GM04504 (cell line): ENCODE measurements at regions not wholly inside any gene's neighbourhood (a gene's known extent, or its start where the extent isn't known, plus 50 kb on each side); places are given as distances from the start of the nearest gene placed in this dataset.
"Not testable (repeated sequence)": the region's sequence is repeated elsewhere in the genome, so short reads cannot be mapped to it uniquely, and the experiment has no call there.

ENCODE experiments used
- DNase-seq: peaks from one replicate; pipeline ENCODE4 v3.0.0-alpha.2; 2012; ENCODE audit warnings: low read depth

DNA sequence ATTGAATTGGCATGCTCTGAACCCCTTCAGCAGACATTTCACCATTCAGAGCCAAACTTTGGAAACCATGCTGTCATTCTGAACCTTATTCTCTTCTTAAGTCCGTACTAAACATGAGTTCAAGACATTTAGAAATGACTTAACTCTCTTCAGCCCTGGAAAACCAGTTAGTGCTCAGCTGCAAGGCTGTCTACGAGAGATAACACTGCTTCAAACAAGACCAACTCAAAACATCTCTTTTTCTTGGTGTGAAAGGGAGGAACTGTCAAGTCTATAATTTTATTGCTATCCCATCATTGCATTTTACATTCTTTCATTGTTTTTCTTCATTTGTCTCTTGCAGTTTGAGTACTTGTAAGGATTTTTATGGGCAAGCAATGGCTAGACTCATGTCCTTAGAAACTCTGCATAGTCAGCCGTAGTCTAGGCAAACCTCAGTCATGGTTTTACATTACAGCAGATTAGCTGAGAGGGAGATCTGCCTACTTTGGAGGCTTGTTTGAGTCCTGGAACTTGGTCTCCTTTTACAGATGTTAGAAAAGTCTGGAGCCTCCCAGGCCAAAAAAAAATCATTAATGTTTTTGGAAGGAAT lies 120.6 kb upstream of the JADE1 start:
- no peak for DNase-seq

DNA sequence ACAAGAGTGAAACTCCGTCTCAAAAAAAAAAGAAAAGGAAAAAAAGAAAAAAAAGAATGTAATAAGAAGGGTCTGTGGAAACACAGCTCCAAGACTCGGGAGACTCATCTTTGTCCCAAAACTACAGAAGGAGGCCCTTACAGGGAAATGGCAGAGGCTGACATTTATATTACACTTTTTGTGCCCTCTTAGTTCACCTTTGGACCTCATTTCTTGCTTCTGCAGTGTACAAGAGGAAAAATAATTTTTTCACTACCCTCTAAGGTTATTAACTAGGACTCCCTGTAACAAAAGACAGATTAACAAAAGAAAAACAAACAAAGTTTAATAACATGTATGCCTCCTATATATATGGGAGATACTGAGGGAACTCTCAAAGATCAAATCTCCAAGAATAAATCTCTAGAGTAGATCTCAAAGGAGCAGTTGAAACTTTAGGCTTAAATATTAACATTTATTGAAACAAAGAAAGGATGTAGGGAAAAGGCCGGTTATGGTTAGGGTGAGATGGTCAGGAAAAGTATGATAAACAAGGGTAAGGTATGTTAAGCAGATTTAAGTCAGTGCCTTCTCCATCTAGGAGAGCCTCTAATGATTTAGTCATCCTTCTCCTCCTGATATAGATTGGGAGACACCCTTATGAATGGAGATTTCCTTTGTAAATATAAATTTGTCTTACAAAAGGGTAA lies 121.3 kb upstream of the JADE1 start:
- DNase-seq, result no peak

DNA sequence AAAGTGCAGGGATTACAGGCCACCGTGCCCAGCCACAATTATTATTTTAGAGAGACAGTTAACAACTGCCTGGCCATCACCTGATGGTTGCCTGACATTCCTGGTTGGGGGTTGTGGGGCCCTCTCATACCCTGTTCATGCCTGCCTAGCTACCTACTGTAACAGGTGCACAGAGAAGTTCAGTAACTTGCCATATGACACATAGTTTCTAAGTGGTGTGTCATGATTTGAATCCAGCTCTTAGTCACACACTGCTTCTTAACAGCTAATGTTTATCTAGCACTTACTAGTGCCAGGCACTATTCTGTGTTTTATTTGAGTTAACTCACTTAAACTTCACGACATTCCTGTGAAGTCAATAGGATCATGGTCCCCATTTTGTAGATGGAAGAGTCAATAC lies 122.7 kb upstream of the JADE1 start:
- no peak for DNase-seq

DNA sequence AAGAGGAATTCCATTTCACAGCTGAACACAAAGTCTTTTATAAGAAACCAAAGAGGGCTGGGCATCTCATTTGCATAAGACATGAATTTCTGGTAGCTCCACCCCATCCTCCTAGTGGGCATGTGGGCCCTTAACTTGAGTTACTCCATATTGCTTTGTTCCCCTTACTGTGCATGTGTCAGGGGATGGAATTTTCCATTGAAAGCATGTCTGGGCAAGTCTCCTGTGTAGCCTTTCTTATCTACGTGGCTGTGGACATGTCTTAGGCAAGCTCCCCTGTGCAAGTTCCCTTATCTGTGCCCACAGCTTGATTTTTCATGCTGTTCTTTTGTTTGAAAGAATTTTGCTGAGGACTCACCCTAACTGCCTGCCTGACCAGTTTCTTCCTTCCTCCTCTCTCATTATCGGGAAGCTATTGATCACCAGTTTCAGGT lies 123.5 kb upstream of the JADE1 start:
- no peak for DNase-seq

DNA sequence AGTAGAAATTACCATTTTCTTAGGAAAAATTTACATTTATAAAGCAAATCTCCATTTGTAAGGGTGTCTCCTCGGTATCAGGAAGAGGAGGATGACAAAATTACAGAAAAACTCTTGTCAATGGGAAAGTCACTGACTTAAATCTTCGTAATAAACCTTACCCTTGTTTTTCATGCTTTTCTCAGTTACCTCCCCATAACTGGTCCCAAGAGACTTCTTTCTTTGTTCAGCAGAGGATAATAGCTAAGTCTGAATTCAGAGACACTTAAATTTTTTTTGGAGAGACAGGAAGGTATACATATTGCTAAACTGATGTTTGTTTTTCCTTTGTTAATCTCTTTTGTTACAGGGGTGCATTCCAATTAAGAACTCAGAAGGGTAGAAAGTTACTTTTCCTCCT lies 125.5 kb upstream of the JADE1 start:
- no peak for DNase-seq

DNA sequence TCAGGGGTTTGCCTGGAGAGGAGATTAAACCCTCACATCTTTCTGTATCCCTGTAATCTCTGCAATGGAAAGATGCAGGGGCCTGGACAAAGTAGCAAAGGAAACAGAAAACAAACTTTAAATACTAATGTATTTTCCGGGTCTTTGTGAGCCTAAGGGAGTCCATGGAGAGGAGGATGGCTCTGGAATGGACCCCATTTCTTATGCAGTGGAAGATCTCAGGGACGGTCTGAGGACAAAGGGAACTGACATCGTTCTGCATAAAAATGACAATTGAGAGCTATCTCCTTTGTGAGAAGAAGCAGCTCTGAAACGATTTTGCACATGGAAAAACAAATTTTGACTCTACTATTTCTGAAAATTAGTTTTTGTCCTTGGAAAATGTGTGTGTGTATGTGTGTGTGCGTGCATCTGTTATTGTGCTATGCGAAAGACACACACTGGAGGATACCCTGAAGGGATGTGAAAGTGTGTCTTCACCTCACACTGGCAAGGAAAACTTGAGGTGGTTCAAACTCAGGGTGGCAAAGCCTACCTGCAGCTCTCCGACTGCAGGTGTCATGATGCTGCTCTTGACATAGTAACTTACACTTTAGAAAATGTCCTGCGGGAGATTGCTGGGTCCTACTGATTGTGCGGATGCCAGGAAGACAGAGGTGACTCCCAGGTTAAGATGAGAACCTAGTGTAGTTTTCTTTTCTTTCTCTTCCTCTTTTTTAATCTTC lies 126.4 kb upstream of the JADE1 start:
- DNase-seq, result no peak

DNA sequence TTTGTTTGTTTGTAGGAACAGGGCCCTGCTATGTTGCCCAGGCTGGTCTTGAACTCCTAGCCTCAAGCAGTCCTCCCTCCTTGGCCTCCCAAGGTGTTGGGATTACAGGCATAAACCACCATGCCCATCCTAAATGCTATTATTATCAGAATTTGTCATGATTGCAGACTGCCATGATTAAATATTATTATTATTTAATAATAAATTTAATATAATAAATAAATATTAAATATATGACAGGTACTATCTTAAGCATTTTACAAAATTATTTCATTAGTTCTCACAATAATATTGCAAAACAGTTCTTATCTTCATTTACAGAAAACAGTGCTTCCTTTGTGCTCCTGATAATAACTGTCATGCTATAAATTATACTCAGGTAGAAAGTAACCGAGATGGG lies 133.4 kb upstream of the JADE1 start:
- DNase-seq, result no peak

DNA sequence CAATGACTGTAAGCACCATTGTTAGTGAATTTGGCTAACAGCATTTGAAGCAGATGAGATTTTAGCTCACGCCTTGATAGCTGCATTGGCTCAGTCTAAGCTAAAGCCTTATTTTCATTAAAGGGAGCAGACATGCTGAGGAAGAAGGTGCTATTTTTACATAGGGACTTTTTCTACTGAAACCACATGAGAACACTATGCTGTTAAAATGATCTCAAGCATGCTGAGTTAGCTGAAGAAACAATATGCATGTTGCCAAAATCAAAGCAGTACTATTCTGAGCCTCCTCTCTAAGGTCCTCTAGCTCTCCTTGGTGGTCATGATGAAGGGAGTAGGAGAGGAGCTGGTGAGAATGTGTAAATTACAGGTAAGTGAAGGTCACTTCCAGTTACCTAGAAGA lies 134.4 kb upstream of the JADE1 start:
- no peak for DNase-seq

DNA sequence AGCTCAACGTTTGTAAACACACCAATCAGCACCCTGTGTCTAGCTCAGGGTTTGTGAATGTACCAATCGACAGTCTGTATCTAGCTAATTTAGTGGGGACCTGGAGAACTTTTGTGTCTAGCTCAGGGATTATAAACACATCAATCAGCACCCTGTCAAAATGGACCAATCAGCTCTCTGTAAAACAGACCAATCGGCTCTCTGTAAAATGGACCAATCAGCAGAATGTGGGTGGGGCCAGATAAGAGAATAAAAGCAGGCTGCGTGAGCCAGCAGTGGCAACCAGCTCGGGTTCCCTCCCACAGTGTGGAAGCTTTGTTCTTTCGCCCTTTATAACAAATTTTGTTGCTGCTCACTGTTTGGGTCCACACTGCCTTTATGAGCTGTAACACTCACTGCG lies 136.3 kb upstream of the JADE1 start:
- DNase-seq, result not testable (repeated sequence)

DNA sequence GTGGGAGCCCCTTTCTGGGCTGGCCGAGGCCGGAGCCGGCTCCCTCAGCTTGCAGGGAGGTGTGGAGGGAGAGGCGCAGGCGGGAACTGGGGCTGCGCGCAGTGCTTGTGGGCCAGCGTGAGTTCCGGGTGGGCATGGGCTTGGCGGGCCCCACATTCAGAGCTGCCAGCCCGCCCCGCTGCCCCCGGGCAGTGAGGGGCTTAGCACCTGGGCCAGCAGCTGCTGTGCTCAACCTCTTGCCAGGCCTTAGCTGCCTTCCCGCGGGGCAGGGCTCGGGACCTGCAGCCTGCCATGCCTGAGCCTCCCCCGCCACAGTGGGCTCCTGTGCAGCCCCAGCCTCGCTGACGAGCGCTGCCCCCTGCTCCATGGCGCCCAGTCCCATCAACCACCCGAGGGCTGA lies 136.9 kb upstream of the JADE1 start:
- not testable (repeated sequence) for DNase-seq

DNA sequence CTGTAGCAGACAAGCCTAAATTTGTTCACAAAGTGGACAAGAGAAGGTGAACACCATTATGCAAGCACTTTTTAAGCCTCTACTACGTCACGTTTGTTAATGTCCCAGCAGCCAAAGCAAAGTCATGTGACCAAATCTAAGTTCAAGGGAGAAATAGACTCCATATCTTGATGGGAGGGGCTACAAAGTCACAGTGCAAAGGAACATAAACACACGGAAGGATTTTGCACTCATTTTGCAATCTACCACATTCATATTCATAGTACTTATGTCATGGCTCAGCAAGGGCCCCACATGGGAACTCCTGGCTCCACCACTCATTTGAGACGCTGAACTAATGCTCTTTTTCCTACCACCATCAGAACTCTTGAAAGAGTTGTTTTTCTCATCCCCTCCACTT lies 139.0 kb upstream of the JADE1 start:
- no peak for DNase-seq

DNA sequence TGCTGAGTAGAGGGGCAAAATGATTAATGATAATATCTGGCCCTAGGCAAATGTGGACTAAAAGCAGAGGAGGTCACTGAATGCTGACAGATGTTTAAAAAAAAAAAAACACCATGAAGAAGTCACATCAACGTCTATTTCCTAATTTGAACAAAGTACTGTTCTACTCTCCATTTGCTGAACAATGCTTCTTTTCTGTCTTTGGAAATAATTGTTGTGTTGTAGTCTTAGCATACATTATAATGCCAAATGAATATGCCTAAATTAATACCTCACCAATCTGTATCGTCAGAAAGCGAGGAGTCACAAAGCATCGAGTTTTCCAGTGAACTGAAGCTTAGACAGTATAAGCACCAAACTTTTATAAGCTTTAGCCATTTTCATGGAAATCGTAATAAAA lies 140.9 kb upstream of the JADE1 start:
- DNase-seq, result no peak

DNA sequence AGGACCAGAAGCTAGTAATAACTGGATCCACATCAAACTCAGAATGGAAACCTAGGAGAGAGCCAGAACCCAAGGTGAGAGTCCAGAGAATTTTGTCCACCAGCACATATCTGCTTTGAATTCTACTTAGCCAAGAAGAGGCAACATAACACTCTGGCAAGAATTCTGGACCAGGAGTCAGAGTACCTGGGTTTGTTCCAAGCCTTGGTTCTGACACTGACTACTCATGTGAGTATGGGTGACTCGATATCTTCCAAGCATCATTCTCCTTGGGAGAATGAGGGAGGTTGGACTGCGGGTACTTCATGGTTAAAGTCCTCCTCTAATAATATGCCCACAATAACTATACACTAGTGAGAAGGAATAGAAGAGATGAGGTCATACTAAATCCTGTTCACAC lies 144.0 kb upstream of the JADE1 start:
- DNase-seq, result no peak

DNA sequence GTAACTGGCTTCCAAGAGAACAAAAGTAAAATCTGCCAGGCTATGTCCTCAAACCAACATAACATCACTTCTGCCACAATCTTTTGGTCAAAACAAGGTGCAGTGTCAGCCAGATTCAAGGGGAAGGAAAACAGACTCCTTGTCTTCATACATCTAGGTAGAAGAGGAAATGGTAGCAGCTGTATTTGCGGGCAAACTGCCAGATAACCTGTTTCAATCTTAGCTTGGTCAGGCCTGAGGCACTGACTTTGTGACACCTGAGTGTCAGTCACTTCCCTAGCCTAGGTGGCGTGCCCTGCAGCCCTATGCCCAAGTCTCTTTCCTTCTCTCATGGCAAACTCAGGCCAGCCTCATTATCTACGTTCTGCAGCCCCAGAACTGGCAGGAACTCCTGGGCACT lies 146.2 kb upstream of the JADE1 start:
- no peak for DNase-seq

DNA sequence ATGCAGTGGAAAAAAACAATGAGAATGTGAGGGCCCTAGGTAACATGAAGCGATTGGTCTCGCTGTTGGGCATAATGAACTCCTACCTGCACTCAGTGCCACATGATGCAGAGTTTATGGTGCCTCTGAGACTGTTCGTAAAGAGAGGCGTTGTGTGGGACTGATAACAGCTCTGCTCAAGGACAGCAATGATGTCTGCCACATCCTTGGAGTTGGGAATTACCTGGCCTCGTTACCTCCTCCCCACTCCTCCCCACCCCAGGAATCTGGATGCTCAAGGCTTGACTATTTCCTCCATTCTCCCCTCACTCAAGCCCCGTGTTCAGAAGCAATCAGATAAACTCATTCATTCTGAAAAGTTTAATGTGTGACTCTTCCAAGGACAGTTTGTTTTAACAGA lies 148.0 kb upstream of the JADE1 start:
- DNase-seq, result no peak

DNA sequence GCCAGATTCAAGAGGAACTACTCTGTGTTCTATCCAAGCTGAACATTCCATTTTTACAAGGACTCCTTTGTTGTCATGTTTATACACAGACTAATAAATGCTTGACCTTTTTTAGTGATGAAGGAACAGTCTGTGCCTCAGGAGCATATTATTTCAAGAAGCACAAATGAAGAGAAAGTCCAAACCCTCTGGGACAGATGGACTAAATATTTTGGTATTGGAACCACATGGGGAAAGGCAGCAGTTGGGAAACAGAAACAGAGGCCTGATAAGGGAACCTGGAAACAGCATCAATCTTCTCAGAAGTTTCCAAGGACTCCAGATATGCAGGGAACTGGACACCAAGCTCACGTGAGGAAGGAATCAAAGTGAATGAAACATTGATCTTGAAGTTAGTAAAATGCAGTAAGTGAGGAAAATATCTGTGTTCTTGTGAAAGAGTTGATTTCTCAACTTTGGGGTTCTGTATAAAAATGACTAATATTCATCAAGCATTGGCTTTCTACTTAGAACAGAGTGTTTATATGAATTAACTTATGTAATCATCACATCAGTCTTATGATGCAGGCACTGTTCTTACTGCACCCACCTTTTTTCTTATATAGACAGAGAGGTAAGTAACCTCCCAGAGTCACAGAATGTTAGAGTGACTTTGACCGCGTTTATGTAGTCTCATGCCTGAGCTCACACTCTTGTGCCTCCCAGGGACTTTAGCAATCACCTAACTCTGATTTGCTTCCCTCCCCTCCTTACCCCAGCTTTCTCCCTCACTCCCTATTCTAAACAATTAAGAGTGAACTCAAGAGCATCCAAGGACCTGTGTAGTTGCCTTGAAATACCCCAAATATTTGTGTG lies 148.9 kb upstream of the JADE1 start:
- DNase-seq, result no peak

DNA sequence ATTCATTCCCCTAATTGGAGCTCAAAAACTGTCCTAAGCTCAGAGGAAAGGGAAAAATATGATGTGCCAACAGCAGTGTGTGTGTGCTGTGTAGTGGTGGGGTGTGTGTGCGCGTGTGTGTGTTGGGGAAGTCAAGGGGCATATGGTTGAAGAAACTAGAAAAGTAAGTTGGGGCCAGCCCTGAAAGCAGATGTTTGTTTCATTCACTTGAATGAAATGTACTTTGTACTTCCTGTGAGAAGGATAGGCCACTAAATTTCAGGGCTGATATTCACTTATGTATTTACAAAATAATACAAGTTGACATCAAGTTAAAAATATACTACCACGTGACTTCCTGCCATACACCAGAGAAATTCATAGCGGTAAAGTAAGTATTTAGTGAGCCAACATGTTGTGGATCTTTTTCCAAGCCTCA lies 151.3 kb upstream of the JADE1 start:
- DNase-seq, result no peak

DNA sequence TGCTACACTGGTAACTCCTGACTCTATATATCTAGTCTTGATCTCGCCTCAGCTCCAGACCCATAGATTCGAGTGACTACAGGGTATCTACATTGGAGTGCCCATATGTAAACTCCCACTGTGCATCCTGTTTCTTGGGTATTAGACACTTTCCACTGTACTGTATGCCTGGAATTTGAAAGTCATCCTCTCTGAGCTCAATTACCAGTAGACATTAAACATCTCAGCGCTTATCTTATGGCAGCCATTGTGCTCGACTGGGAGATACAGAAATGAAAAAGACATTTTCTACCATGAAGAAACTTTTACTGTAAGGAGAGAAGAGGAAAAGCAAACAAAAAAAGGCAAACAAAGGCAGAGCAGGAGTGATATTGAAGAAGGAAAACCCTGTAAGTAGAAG lies 151.9 kb upstream of the JADE1 start:
- DNase-seq, result no peak

DNA sequence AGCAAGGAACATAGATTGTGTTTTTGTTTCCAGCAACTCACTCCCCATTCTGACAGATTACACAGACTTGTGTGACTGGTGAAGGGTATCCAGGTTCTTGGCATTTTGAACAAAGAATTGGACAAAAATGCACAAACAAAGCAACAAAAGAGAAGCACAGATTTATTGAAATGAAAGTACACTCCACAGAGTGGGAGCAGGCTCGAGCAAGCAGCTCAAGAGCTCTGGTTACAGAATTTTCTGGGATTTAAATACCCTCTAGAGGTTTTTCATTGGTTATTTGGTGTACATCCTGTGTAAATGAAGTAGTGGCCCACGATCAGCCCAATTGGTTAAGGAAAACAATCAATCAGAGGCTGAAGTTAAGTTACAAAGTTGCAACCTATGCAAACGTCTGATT lies 155.0 kb upstream of the JADE1 start:
- no peak for DNase-seq

DNA sequence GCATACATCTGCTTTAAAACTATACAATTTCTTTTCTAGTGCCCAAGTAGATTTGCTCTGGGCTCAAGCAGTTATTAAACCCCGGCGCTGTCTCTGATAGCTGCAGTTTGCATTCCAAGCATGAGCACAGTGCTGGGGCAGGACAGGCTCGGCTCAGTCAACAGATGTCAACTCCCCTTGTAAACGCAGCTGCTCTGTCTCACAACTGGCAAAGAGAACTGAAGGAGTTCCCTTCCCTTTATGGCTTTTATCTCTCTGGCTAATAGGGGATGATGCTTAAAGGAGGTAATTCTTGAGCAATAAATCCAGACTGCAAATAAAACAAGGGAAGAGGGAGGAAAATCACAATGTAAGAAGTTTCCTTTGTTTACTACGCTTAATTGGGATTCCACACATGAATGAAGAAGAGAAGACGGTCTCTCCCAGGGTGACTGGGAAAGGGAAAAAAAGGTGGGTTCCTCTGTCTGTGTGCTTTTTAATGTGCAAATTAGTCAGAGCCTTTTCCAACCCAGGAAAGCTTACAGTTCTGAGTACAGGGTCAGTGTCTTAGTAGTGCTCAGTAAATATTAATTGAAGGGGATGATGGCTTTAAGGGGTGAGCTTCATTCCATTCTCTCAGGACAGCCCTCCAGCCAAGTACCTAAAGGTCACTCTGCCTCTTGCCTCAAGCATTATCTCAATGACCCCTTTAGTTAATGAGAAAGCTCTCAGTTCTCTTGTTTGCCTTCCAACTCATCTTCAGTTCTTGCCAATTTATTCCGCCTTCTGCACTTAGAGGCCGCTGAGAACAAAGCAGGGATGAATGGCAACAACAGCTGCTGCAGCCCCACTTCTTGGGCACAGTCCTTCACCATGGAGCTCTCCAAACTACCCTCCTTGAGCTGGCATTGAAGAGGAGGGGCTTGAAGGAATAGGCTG lies 155.7 kb upstream of the JADE1 start:
- DNase-seq, result no peak

DNA sequence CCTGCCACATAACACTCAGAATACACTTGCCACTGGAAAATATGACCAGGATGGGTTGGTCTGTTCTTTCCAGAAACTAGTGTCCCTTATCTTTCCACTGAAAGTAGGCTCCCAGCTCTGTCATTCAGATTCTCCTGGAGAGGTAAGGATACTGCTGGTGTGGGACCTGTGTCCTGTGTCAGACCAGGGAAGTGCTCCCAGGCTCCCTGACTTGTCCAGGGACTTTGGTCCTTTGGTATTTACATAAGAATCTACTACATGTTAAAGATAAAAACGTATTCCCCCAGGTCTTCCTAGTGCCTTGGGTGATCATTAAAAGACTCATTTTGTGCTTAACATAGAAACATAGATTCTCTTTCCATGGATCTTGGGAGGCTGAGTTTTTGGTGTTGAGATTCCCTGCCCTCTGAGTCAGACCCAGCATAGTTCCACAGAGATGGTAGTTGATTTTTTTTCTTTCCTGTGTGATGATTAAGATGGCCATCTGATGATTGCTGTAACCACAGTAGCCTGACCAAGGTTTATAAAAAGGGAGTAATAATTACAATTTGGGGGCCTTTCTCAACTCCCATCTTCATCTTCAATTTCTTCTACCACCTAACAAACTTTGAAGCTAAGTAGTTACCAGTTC lies 159.8 kb upstream of the JADE1 start:
- no peak for DNase-seq
